ENCODE measurements at regions not wholly inside any gene's neighbourhood (a gene's known extent, or its start where the extent isn't known, plus 50 kb on each side); places are given as distances from the start of the nearest gene placed in this dataset.

DNA sequence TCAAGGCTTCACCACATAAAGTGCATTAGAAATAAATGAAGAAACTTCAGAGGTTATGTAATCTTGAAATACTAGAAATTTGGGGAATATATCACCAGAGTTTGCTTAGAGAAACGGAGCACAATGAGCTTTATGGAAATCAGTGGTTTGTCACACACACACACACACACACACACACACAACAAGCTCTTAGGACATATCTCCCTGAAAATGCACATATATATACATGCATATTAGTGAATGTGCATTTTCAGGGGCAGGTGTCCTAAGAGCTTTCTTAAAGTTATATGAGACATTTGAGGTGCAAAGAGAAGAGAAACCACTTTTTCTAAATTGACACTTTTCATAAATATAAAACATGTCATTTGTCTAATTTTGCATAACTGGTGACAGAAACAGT is 93.7 kb upstream of the CARD18 start:
- DNase-seq: no peak

DNA sequence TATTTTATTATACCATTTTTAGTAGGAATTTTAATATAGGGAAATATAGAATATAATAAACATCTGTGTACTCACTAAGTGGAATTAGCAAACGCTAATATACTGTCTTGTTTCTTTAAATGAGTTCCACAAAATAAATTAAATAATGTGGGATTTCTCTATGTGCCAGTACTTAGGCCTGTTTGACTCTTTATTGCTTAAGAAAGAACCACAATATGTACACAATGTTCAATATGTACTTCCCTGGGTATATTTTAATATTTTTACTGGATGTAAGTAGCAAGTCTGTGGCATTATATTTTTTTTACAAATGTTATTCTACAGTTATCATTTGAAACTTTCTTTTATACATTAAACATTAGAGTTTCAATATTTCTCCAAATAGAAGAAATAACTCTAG is 92.5 kb upstream of the CARD18 start:
- no peak for DNase-seq

DNA sequence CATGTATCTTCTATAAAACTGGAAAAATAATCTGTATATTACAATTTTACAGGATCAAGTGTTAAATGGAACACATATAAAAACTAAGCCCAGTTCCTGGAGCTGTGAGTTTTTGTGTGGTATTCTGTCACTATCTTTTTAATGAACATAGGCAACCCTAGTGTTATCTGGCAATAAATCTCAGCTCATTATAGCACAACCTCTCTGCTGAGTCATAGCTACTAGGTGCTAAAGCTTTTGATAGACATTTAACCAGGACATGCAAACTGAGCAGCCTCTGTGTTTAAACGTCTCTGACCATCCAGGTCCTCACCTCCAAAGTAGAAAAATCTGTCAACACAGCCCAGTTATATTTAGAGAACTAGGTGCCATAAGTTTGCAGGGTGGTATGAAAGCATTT is 91.0 kb upstream of the CARD18 start:
- DNase-seq: no peak

DNA sequence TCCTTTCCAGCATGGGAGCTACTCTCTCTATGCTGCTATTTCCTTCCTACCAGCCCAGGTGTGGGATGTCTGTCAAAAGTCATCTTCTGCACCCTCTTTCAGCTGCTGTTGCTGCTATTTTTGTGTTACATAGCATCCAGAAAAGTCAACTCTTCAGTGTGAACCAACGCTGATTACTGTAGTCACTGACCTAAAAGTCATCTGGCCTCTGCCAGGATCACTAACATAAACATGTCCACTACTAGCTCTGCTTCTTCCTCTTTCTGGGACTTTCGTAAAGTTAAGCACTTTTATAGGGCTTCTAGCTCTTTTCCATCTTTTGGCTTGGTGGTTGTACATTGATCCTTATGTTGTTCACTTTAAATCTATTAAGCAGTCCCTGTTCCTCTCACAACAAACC is 90.2 kb upstream of the CARD18 start:
- no peak for DNase-seq

DNA sequence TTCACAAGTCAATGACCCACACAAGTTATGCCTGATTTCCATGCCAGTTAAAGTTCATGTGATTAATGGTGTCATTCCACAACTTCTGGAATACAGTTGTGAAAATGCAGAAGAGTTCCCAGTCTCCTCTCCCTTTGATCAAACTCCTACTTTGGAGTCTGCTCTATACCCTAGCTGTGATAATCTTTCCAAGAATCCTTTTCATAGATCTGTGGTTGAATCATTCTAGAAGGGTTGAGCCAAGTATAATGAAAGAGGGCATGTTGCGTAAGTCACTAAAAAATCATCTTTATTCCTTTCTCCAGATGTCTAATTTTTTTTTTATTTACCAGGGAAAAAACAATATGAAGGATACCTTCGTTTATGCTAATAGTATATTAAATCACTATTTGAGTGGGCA is 89.7 kb upstream of the CARD18 start:
- DNase-seq: no peak

DNA sequence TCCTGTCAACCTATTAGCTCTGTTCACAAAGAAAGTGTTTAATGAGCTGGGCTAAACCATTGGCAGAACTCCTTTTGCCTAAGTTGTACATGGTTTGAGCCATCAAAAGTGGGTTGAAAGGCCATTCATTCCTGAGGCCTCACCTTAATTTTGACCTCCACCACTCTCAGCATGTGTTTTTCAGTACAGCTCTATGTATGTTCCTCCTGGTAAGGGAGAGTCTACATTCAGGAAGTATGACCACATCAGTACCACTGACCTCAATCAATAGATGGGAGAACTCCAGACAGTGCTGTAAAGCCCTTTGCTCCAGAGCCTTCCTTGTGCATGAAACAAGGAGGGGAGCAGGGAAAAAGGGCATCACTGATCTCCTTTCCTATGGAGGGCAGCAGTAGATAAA is 87.8 kb upstream of the CARD18 start:
- DNase-seq: no peak

DNA sequence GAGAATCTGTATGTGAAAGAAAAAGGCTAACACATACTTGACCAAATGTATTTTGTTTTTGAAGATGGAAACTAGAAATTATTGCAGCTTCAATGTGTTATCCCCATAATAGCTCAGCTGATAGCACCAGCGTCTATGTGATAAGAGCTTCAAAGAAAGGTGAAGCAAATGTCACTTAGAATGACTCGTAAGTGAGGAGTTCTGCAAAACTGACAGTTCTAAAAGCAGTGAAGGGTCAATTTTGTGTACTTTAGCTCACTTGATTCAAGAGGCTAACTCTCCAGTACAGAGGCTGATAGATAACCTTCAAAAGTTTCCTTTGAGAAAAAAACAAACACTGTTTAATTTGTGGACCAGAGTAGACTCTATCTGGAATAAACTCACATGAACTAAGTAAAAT is 87.2 kb upstream of the CARD18 start:
- no peak for DNase-seq

DNA sequence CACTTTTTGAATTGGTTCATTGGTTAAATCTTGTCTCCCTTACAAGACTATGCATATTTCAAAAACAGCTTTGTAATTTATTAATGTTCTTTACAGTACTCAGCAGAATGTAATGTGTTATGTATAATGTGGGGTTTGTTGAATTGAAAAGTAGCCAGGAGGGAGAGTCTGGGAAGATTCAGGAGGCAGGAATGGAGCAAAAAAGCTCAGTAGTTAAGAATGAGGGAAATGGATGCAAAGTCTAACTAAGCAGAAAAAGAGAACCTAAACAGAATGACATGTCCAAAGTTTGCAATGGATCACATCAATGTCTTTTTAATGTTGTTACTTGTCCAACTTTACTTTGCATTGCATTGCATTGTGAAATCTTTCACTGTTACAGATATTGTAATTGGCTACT is 86.5 kb upstream of the CARD18 start:
- no peak for DNase-seq

DNA sequence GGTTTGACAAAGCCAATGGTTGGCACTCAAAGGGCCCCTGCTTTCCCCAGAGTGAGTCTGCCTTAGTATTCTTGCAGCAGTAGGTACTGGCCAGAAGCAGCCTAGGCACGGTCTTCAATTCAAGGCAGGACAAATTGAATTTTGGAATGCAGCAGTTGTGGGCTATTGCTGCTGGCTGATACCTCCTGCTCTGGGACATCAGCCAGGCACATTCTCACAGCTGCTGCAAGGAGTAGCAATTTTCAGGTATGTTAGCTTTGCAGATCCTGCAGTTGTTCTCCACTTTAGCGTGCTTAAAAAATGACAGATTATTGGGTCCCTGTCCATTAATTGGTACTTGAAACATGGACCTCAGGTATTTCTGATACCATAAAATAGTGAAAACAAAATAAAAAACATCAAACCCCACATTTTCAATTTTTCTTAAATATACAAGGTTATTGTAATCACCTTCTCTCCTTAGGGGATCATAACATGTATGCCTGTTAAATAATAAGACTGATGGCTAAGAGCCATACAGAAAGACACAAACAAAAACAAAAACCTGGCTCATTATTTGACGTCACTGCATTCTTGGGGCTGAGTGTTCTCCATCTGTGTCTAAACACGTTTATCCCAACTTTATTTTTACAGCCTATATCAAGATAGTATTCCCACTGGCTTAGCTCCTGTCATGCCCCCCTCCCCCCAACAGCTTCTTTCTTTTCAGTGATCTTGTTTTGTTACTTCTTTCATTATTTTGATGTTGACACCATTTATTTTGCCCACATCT is 85.1 kb upstream of the CARD18 start:
- no peak for DNase-seq

DNA sequence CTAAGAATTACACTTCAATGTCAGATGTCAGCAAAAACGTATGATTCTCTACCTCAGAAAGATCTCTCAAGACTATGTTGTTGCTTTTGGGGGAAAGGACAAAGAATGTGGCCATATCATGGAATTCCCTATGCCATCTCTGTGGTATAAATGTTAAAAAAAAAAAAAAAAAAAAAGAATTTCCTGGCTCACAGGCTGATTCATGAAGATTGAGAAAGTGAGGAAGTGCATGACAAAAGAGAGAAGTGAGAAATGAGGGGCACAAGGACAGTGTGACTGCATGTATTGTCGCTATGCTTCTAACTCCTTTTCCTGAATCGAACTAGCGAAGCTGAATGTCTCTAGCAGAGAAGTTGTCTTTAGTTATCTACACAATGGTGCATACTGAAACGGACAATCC is 80.6 kb upstream of the CARD18 start:
- no peak for DNase-seq

DNA sequence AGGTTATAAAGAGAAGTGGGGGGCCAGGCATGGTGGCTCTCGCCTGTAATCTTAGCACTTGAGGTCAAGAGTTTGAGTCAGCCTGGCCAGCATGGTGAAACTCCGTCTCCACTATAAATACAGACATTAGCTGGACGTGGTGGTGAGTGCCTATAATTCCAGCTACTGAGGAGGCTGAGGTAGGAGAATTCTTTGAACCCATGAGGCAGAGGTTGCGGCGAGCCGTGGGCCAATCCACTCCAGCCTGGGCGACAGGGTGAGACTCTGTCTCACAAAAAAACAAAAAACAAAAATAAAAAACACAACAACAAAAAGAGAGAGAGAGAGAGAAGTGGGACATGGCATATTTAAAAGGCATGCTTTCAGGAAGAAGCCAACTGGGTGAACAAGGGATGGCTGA is 80.1 kb upstream of the CARD18 start:
- no peak for DNase-seq

DNA sequence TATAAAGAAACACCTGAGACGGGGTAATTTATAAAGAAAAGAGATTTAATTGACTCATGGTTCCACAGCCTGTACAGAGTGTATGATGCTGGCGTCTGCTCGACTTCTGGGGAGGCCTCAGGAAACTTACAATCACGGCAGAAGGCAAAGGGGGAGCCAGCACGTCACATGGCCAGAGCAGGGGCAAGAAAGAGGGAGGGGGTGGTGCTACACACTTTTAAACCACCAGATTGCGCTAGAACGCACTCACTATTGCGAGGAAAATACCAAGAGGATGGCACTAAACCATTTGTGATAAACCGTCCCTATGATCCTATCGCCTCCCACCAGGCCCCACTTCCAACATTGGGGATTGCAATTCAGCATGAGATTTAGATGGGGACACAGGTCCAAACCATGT is 79.7 kb upstream of the CARD18 start:
- no peak for DNase-seq

DNA sequence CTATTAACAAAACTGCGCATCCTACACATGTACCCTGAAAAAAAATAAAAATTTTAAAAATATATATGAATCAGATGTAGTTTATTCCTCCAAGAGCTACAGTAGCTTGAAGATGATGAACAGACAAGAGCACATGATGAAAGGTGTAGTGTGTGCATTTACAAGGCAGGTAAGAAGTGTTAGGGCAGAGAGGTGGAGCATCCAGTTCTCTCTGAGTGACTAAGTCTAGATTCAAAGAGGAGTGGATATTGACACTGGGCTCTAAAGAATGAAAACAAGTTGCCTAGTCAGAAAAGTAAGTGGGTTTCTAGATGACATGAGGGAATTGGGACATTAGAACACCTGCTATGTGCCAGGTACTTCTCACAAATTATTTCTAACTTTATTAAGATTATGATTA is 76.0 kb upstream of the CARD18 start:
- no peak for DNase-seq

DNA sequence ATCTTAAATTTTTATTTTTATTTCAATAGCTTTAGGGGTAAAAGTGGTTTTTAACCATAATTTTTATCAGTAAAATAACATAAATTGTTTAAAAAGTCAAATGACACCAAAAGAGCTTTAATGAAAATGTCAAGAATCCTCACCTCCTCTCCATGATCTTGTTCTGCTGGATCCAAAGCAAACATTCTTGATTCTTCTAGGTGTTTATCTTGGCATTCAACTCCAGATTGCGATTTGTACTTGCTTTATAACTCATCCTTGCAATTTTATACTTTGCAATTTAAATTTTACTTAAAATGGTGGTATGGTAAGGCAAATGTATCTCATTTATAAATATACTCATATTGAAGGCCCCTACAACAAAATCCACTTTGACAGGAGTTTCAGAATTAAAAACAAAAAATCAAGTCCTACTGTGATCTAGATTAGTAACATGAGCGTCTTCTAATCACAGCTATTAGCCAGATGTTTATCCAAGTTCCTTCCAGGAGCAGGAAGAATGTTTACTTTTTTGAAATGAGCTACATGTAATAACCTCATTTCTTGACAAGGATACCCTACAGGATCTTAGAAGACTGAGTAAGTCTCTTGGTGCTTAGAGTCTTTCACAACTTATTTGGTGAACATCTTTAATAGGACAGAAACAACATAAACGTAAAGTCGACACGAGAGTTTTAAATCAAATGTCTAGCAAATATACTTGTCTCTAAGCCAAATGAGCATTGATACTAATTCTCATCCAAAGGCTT is 72.4 kb upstream of the CARD18 start:
- DNase-seq: no peak

DNA sequence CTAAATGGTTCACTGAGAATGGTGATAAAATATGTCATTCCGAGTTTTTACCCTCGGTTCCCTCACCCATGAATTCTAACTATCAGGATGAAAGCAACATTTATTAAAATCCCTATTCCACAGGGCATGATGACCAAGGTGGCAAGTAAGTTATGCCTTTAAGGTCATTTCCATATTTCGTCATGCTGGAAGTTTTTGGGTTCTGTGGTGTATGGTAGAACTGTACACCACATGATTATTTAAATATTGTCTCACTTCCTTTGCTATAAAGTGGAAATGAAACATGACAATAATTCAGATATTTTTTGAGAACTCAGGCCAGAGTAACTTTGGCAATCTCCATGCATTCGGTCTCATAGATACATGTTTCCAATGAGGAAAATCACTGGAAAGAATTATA is 68.5 kb upstream of the CARD18 start:
- no peak for DNase-seq

DNA sequence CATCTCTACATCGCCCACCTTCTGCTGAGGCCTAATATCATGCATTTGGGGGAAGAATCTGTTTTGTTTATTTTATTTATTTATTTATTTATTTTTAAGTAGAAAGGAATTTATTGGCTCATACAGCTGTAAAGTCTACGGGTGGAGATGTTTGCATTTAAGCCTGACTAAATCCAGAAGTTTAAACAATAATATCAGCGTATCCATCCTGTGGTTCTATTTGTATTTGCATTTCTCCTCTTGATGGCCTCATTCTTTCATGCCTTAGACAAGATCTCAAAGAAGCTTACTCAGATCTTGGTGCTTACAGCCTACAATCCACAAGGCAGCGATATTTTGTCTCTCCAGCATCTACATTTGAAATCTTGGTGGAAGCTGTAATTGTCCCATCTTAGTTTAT is 67.1 kb upstream of the CARD18 start:
- no peak for DNase-seq

DNA sequence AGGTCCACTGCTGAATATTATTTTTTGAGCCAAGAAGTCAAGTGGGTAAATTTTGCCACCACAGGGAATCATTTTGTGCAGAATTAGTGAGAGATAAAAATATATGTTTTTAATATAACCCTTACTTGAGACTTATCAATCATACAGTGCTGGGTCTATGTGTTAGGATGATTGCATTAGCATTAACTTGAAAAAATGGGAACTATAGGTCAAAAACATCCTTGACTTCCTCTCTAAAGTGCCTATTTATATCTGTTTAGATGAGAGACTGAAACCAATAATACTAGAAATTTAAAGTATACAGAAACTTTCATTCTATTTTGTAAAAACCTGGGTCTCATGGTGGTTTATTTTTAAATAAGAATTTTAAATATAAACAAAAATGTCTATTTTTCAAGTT is 65.1 kb upstream of the CARD18 start:
- no peak for DNase-seq

DNA sequence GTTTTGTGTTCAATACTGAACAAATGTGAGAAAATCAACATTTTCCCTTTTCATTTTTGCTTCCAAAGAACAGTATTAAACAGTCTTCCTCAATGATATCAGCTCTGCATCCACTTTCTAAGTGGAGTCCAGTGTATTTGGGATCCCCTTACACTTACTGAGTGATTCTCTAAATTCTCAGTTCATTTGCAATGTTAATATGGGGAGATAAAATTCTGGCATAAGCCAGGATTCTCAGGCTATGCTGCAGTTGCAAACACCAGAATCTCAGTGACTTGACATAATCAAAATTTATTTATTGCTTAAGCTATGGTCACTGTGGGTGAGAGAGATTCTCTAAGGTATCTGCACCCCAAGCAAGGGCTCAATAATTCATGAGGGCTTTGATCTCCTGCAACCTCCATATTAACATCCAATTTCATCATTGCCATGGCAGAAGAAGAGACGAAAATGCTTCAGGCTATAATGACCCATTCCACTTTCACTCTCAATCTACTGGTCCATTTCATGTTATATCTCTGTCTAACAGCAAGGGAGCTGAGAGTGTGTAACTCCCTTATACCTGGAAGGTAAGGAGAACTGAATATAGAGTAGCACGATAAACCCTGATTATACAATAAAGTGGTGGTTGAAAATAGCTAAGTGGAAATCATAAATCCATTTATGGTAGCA is 64.1 kb upstream of the CARD18 start:
- no peak for DNase-seq

DNA sequence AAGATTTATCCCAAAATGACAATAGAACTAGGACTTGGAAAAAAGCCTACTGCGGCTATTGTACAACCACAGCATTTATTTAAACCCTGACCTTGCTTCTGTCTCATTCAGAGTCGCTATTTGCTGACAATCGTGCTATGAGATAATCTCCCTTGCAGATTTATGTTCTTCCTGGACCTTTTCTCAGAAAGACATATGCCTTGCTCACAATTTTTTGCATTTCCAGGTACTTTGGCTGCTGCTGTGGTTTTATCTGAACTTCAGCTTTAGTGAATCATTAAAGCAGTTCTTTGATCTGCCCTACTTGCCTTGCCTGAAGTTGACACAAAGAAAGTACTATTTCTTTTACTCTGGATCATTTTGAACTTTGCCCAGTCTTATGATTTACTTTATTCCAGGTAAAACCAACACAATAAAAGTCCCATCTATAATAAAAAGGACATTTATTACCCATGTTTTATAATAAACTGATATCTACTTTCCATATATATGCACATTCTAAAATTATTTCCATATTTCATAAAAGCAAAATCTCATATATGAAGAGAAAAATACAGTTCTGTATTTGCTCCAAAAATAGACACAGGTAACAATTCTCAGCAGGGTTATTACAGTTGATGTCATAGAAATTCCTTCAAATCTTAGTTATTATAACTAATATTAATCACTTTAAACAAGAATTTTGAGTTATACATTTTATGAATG is 63.4 kb upstream of the CARD18 start:
- no peak for DNase-seq

DNA sequence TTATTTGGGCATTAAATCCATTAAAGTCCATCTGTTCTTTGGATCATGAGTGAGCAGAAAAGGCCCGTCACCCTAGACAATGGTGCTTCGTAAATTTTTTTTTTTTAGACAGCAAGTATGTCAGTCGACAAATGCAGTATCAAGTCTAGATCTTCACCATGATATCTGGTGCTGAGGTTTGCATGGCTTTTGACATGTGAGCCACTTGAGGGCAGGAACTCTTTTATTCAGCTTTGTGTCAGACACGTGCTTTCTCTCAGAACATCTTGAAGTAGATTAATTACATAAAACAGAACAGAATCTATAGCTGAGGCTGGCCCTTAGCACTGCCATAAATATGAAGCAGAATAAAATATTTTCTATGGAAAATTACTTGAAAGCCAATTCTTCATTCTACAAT is 62.9 kb upstream of the CARD18 start:
- no peak for DNase-seq

DNA sequence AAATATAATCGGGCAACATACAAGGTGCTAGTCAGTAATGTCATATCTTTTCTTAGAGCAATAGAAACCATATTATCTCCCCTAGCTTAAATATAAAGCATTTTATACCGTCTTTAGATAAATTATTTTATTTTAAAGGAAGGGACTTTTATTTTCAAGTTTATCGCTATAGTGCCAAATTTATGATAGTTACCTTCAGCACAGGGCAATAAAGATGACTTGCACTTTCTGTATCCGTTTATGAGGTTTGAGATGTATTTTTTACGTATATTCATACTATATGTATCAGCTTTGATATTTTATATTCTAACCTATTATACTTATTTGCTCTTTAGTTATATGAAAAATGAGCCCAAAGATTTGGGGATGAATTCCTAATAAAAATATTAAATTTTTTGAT is 61.6 kb upstream of the CARD18 start:
- DNase-seq: no peak
